Posterior vena cava (tissue), 2 donors: ENCODE measurements at regions not wholly inside any gene's neighbourhood (a gene's known extent, or its start where the extent isn't known, plus 50 kb on each side); places are given as distances from the start of the nearest gene placed in this dataset.
"Not testable (repeated sequence)": the region's sequence is repeated elsewhere in the genome, so short reads cannot be mapped to it uniquely, and the experiment has no call there.

ENCODE experiments used
- DNase-seq: peaks from one replicate; pipeline ENCODE4 v3.0.0-alpha.2; 2020; ENCODE audit warnings: low spot score
- intact Hi-C, 2 donors: fragments of 100-400 bp; cut with DNase I; formaldehyde crosslinking; loops; one replicate each; pipeline versions ENCODE4 v1.14.1 to v1.14.2; 2022 to 2023
- donor health status: DM: yes; HTN: yes; CAD: no.
- donor health status: DM: yes; HTN: yes; CAD: no.

GRCh38 chr3:20488151-20488550, 302.1 kb upstream of the SGO1 start:
- no peak for DNase-seq
- intact Hi-C loops: no loop called here

- no peak for DNase-seq
- intact Hi-C loops: no loop called here
Measured at GRCh38 chr3:20484126-20484525, 298.1 kb upstream of the SGO1 start.

GRCh38 chr3:20482350-20482749, 296.3 kb upstream of the SGO1 start:
- intact Hi-C loops: no loop called here
- no peak for DNase-seq

- DNase-seq: no peak
- intact Hi-C loops: no loop called here
Measured at GRCh38 chr3:20480786-20481365, 294.9 kb upstream of the SGO1 start.

- intact Hi-C loops: no loop called here
Measured at GRCh38 chr3:20478436-20478835, 292.4 kb upstream of the SGO1 start.

GRCh38 chr3:20464237-20464636, 278.2 kb upstream of the SGO1 start:
- intact Hi-C loops, DNase-seq: not testable (repeated sequence)

More at GRCh38 chr3:20478436-20478835, 292.4 kb upstream of the SGO1 start:
- DNase-seq: no peak

GRCh38 chr3:20462723-20463122, 276.7 kb upstream of the SGO1 start:
- no peak for DNase-seq
- intact Hi-C loops: no loop called here

- no peak for DNase-seq
- intact Hi-C loops: no loop called here
Measured at GRCh38 chr3:20462226-20462625, 276.2 kb upstream of the SGO1 start.

- intact Hi-C loops: no loop called here
- no peak for DNase-seq
Measured at GRCh38 chr3:20458994-20459716, 273.1 kb upstream of the SGO1 start.

GRCh38 chr3:20456511-20456910, 270.5 kb upstream of the SGO1 start:
- intact Hi-C loops: no loop called here

GRCh38 chr3:20451170-20451569, 265.2 kb upstream of the SGO1 start:
- intact Hi-C loops: no loop called here

More at GRCh38 chr3:20456511-20456910, 270.5 kb upstream of the SGO1 start:
- no peak for DNase-seq

GRCh38 chr3:20450611-20451010, 264.6 kb upstream of the SGO1 start:
- intact Hi-C loops: no loop called here
- DNase-seq: no peak

More at GRCh38 chr3:20451170-20451569, 265.2 kb upstream of the SGO1 start:
- DNase-seq: no peak

GRCh38 chr3:20442846-20443245, 256.8 kb upstream of the SGO1 start:
- intact Hi-C loops: no loop called here
- no peak for DNase-seq

- DNase-seq, intact Hi-C loops: not testable (repeated sequence)
Measured at GRCh38 chr3:20427268-20427667, 241.3 kb upstream of the SGO1 start.

- intact Hi-C loops: no loop called here
- no peak for DNase-seq
Measured at GRCh38 chr3:20425138-20425537, 239.1 kb upstream of the SGO1 start.

GRCh38 chr3:20424086-20424485, 238.1 kb upstream of the SGO1 start:
- intact Hi-C loops: no loop called here

GRCh38 chr3:20422391-20422790, 236.4 kb upstream of the SGO1 start:
- intact Hi-C loops: no loop called here
- no peak for DNase-seq

More at GRCh38 chr3:20424086-20424485, 238.1 kb upstream of the SGO1 start:
- DNase-seq: no peak

- no peak for DNase-seq
Measured at GRCh38 chr3:20417388-20418108, 231.5 kb upstream of the SGO1 start.

GRCh38 chr3:20406611-20407011, 220.6 kb upstream of the SGO1 start:
- DNase-seq: no peak
- intact Hi-C loops: no loop called here

More at GRCh38 chr3:20417388-20418108, 231.5 kb upstream of the SGO1 start:
- intact Hi-C loops: no loop called here

- no peak for DNase-seq
- intact Hi-C loops: no loop called here
Measured at GRCh38 chr3:20405744-20406143, 219.7 kb upstream of the SGO1 start.
